ENCODE measurements at regions not wholly inside any gene's neighbourhood (a gene's known extent, or its start where the extent isn't known, plus 50 kb on each side); places are given as distances from the start of the nearest gene placed in this dataset.
"Not testable (repeated sequence)": the region's sequence is repeated elsewhere in the genome, so short reads cannot be mapped to it uniquely, and the experiment has no call there.

DNA sequence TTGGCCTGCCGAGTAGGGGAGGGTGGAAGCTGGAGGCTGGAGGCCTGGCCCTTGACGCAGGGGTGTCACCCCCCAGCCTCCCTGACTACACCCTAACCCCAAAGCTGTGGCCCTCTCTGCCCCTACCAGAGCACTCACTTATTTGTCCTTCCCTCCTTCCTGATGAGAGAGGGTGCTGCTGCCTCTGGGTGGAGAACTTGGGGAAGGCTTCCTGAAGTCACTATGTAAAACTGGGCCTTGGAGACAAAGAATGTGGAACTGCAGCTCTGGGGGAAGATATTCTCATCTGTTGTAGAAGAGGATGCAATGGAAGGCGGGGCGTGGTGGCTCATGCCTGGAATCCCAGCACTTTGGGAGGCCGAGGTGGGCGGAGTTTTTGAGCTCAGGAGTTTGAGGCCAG lies 485.2 kb downstream of the ZNF536 start:
- no peak for DNase-seq

DNA sequence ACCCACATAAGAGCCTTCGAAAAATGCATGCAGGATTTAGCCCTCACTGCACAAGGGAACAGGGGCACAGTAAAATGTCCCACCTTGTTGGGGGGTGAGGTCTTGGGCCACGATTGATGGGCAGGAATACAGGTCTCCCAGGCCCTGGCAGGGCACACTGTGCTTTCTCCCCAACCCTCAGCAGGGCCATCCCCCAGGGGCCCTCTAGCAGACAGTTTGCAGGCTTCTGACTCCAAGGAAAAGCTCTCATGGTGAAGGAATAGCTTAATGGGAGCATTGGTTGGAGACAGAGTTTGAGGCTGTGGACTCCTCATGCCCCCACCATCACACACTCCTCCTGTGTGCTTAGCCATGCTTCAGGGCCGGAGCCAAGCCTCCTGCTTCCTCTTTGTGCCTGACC lies 484.6 kb downstream of the ZNF536 start:
- DNase-seq, result no peak

DNA sequence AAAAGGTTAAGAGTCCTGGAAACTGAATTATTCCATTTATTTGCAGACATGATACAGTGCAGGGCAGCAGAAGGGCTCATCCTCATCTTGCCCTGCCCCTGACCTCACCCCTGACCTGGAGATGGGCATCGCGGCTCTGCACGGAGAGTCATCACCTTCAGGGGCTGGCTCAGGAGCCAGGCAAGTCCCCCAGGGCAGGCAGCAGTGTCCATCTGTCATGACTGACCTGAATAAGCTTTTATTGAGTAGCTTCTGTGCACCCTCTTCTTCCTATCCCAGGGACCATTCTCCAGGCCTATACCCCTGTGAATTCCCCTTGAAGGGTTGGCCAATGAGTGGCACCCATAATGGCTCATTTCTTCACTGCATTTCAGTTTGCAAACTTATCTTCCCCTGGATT lies 484.2 kb downstream of the ZNF536 start:
- DNase-seq, result no peak

DNA sequence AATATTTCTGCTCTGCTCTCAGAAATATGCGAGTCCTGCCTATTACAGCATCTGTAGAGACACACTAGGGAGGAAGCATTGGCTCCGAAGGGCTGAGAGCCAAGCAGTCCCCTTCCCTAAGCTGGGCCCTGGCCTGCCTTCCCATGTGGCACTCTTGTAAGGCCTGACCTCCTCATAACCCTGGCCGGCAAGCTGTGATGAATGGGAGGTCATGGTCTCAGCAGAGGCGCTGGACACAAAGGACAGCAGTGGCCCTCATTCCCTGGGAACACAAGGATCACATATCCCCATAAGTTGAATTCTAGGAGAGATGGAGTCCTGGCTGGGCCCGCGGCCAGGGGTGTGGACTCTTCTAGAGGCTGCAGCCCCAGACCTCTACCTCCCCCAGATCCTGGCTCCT lies 483.3 kb downstream of the ZNF536 start:
- no peak for DNase-seq

DNA sequence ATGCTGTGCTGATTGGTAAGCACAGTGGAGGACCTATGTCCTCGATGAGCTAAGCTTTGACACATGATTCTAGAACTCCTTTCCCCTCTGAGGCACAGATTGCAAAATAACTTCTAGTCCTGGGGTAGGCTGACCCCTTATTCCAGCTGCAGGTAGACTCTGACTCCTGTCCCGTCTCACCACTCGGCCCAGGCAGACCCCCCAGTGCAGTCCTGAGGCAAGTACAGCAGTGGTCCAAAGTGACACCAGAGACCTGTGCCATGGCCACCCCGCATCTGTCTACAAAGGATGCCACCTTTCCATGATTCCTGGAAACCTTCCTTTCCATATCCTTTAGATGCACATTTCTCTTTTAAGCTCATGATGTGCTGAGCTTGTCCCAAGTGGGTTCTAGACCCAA lies 482.5 kb downstream of the ZNF536 start:
- no peak for DNase-seq

DNA sequence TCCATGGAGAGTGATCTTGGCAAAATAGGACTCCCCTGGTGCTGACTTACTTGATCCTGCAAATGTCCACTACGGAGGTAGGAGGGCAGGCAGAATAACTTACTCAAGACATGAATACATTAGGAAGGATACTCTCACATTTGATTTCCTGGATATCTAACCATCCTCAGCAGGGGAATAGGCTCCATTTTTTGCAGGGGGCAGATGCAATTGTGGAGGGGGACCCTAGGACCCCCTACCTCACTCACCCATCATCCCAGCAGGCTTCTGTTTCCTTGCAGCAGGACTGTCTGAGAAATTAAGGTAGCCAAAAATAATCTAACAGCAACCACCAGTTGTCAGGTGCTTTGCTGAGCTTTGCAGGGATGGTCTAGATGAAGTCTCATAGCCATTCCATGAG lies 482.0 kb downstream of the ZNF536 start:
- no peak for DNase-seq

DNA sequence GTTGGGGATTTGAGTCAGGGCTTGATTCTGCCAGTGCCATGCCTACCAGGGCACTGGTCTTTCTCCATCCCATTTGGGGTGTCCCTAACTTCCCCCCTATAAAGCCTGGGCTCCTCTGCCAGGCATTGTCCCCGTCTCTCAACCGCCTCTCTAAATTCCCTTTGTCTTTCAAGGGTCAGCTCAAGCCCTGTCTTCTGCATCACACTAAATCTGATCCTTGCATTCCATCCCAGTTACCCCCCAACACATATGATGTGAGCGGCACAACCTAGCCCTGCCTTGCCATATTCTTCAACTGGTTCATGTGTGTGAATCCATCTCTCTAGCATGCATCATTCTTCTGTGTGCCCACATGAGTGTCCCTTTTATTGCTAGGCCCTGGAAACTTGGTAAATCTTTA lies 480.9 kb downstream of the ZNF536 start:
- DNase-seq, result no peak

DNA sequence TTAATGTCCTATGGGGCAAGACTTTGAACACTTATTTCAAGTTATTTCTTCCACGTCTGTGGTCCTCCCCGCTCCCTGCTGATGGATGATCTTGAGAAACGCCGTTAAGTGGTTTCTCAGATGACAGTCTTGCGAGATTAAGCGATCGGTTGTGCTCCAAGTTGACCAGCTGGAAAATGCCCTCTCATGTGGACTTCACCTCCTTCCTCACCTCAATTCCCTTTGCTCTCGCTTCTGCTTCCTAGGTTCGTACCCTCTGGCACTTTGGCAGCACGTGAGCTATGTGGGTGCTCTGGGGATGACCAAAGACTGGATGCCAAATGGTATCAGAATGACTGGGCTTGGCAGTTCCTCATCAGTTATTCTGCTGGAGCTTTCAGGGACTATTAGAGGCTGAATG lies 480.0 kb downstream of the ZNF536 start:
- DNase-seq, result no peak

DNA sequence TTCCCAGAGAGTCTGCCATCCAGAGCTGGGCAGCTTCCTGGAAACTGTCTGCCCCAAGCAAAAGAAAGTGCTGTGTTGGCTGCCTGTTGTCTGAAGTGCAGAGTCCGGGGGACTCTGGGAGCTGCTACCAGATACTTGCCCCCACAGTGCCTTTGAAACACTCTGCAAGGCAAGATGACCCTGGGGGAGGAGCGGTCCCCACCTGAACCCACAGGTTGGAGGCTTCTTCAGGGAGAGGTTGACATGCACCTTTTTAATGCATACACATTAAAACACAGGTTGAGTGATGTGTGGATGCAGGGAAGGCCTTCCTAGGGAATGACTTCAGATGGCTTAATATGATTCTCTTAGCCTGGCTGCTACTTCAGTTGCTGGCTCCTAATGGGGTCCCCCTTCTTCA lies 479.5 kb downstream of the ZNF536 start:
- no peak for DNase-seq

DNA sequence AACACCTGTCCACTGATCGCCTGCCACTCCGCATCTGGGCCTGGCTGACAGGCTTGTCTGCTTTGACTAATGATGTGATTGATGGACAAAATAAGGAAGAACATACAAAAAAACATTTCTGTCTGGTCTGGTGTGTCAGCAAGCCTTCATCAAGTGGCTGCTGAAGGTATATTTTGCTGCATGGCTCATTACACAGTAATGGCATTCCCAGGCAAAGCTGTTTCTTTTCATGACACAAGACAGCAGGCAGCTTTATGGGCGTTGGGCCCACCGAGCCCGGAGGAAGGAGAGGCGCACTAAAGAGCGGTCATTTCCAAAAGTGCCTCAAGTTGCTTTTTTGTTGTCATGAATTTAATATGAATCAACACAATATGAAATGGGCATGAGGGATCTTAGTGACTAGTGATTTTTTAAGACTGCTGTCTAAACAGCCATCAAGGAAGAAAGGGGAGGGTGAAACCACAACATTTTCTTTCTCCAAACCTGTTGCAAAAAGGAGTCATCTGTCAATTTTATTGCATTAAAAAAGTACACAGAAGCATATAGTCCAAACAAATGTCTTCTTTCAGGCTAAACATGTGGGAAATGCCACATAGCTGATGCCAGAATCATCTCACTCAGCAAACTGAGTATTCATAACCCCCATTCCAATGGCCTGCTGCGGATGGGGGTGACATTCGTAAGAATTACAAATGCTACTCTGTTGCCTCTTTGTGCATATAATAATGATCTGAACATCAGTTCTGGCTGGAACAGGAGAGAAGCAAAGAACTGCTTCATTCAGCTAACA lies 476.6 kb downstream of the ZNF536 start:
- DNase-seq, result no peak

DNA sequence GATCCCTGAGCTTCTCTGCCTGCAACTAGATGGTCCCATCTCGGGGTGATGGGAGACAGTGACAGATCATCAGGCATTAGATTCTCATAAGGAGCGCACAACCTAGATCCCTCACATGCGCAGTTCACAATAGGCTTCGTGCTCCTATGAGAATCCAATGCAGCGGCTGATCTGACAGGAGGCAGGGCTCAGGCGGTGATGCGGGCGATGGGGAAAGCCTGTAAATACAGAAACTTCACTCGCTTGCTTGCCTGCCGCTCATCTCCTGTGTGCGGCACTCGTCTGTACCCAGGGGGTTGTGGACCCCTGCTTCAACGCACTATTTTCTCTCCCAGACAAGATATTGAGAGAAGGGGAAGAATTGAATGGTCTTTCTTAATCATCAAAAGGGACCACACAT lies 473.9 kb downstream of the ZNF536 start:
- no peak for DNase-seq

DNA sequence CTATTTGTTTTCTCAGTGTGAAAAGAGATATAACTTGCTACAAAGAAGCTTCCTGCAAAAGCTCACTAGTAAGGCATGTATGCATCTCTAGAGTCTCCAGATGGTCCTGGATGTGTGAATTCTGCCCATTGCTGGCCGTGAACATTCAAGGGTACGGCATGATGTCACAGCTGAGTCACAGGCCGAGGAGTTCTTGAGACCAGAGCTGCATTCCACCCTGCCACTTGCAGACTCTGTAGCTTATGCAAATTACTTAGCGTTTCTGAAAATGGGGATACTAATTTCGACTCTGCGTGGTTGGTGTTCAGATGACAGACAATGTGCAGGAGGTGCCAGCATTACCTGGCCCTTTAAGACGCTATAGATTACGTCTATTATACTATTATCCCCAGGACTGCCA lies 470.7 kb downstream of the ZNF536 start:
- DNase-seq, result no peak

DNA sequence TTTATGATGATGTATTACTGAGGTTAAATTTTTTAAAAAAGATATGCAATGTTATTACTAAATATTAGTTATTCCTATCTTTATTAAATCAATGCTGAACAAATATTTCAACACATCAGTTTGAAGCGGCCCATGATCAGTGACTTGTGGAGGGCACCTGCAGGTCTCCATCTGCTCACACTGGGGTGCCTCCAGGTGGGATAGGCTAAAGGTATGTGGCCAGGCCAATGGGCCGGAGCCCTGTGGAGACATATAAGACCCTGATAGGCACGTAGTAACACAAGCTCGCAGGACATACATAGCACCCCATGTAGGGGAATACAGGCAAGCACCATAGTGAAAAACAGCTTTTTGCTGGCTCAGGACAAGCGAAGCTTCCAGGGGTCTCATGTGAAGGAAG lies 469.8 kb downstream of the ZNF536 start:
- no peak for DNase-seq

DNA sequence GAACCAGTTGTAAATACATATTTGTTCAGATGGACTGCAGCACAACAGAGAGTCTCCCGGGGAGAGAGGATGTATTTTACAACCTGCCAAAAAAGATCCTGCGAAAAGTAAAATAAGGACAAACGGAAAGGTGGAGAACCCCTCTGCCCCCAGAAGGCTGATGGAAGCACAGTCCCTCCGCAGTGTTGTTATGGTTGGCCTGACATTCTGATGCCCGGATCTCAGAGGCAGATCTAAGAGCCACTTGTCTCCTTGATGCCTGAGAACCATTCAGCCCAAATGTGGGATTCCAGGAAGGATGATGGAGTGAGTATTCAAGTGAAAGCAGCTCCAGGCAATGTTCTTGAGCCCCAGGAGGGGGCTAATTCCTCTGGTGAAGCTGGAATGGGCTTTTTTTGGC lies 458.7 kb downstream of the ZNF536 start:
- DNase-seq, result no peak

DNA sequence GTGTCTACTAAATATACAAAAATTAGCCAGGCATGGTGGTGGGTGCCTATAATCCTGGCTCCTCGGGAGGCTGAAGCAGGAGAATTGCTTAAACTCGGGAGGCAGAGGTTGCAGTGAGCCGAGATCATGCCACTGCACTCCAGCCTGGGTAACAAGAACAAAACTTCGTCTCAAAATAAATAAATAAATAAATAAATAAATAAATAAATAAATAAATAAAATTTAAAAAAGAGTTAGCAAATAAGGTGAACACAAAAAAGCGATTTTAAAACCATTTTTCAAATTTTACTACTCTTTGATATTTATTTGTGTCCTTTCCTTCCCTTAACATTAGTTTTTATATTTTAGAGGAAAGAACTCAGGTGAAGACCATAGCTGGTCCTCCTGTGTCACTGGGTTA lies 453.3 kb downstream of the ZNF536 start:
- DNase-seq, result not testable (repeated sequence)

DNA sequence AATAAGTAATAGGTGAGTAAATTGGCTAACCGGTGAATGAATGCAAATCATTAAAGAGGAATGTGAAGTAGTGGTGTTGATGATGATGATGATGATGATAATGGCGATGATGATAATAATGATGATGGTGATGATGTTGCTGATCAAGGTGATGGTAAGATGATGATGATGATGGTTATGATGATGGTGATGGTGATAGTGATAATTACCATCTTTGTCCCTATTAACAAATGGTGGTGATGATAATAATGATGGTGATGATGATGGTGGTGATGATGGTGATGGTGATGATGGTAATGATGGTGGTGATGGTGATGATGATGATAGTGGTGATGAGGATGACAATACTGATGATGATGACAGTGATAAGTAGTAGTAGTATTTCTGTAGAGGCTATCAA lies 452.6 kb downstream of the ZNF536 start:
- no peak for DNase-seq

DNA sequence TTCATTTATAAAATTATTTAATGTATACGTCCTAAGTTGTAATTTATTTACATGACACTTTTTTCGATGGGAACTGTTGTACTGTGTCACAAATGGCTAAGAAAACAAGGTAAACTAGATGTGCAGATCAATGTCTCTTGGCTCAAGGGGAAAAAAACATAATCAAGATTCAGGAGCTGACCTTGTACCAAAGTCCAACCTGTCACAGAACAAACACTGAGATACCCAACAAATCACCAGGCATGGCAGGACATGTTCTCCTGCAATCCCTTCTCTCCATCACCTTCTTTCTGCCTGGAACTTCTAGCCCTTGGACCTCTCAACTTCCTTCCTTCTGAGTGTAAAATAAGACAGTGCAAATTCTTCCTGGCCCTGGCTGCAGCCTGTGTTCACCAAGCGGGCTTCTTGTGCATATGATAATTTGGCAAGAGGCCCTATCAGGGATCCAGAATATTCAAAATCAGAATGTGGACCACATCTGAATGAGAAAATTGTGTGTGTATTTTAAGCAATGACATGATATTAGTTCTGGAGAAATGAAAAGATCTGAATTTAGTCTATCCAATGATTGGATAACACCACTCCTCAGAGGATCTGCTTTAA lies 445.9 kb downstream of the ZNF536 start:
- DNase-seq, result no peak

DNA sequence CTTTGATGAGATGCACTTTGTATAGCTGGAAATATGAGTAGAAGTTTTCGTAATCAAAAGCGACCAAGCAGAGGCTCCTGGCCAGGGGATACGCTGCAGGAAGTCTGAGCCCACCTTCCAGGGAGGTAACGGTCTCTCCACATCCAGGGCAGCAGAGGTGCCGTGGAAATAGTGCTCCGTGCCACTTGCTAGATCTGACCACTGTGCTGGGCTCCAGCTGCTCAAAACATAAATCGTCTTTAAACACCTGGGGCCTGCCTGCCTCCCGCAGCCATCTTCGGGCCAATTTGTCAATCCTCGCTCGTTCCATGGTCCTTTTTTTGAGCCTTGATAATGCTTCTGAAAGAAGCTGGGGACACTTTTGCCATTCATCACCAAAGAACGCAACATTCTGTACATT lies 445.0 kb downstream of the ZNF536 start:
- no peak for DNase-seq

DNA sequence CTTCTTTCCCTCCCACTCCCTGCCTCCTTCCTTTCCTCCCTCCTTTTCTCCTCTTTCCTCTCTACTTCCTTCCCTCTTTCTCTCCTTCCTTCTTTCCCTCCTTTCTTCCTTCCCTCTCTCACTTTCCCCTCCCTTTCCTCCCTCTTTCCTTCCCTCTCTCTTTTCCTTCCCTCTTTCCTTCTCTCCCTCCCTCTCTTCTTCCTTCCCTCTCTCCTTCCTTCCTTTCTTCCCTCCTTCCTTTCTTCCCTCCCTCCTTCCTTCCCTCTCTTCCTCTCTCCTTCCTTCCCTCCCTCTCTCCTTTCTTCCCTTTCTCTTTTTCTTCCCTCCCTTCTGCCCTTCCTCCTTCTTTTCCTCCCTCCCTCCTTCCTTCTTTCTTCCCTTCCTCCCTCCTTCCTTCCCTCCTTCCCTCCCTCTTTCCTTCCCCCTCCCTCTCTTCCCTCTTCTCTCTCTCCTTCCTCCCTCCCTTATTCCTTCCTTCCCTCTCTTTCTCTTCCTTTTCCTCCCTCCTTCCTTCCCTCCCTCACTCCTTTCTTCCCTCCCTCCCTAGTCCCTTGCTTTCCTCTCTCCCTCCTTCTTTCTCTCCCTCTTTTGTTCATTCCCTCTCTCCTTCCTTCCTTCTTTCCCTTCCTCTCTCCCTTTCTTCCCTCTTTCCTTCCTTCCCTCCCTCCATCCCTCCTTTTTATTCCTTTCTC lies 443.9 kb downstream of the ZNF536 start:
- DNase-seq, result no peak

DNA sequence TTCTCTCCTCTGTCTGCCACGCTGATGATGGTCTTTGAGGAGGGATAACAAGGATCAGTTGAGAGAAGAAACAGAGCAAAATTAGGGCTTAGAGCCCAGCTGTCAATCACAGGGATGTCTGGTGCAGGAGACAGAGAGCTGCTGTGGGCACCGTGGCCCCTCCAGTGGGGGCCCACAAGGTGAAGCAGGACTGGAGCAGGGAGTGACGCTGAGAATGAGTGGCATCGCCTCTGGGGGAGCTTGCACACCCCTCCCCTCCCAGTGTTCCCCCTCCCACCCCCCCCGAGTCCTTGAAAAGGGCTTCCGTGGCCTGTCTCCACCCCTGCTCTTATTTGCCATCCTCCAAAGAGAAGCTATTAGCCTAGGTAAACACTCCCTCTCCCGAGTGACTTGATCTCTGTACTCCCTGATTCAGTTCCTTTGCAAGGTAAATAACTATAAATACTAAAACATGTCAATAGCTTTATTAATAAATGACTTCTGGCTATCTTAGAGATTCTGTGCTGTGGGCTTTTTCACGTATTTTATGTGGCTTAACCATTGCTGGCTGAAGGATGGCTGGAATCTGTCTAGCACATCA lies 440.0 kb downstream of the ZNF536 start:
- DNase-seq, result no peak

DNA sequence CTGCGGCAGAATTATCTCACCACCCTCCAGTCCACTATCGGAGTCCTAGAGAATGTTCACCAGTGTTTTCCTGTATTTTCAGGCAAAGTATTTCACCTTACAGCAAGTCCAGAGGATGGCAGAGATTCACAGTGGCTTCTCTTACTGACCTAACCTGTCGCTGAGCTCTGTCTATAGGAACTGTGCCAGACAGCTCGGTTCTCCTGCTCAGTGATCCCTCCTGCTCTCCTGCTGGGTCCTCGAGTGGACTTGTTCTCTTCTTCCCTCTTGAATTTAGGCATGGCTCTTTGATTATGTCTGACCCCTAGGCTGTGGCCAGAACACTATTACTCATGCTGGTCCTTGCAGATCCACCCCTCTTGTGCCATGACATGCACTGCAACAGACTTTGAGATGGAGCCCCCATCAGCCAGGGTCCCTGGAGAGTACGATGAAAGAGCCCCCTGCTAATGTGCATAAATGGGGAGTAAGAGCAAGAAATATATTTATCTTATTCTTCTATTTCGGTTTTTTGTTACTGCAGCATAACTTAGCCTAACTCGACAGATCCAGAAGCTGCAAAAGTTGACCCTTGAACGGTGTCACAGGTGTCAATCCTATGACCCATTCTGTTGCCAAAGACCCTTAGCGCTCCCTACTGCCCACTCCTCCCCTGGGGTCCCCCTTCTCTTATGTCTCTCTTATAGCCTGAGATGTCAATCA lies 439.4 kb downstream of the ZNF536 start:
- DNase-seq, result no peak

DNA sequence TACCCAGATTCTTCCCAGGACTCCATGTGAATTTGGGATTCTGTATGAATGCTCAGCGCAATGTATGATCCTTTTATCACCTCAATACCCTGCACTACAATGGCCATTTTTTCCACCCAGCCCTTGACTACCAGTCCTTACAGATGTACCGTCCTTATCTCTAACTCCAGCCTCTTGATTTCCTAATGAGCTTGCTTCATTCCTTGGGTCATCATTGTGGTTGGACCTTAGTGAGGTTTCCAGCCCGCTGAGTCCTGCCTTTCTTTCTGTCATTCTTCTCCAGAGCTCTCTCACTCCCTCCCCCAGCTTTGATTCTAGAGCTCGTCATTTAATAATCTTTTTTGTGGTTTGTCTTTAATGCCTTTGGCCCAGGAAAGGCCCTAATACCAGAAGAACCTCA lies 438.5 kb downstream of the ZNF536 start:
- no peak for DNase-seq

DNA sequence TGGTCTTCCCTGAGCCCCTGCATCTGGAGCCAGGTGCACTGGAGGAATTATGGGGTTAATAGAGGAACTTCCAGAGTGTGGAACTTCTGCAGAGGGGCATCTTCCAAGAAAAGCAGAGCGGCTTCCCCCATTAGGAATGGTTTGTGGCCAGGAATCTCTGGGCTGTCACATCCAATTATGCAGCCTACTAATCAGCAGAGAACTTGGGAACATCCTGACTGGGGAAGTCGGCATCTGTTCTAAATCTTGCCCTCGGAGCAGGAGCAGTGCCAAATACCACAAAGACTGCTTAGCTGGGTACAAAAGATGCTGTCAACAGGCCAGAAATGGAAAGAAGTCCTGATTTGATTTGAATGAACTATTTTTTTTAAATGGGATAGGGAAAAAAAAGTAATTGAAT lies 435.1 kb downstream of the ZNF536 start:
- no peak for DNase-seq
